ENCODE measurements at regions not wholly inside any gene's neighbourhood (a gene's known extent, or its start where the extent isn't known, plus 50 kb on each side); places are given as distances from the start of the nearest gene placed in this dataset.

- no peak for DNase-seq (ENCODE audit: low read depth)
These were observed 912.3 kb upstream of the SEL1L start for GRCh38 chr14:82445810-82446570.

DNA sequence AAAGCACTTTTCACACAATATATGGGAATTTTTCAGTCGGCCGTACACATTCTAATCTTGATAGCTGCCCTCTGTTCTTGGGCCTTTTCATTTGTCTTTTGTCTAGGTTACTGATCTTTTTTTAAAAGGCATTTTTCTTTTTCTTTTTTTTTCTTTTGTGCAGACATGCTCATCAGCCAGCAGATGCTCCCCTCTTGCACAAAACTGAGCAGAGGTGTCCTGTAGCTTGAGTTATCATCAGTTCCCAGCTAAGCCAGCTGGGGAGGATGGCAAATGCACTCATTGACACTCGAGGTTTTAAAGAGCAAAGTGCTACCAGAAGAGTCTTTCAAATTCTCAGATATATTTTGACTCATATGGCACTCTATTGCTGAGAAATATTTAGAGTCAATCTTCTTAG is 913.9 kb upstream of the SEL1L start:
- no peak for DNase-seq (ENCODE audit: low read depth)

DNA sequence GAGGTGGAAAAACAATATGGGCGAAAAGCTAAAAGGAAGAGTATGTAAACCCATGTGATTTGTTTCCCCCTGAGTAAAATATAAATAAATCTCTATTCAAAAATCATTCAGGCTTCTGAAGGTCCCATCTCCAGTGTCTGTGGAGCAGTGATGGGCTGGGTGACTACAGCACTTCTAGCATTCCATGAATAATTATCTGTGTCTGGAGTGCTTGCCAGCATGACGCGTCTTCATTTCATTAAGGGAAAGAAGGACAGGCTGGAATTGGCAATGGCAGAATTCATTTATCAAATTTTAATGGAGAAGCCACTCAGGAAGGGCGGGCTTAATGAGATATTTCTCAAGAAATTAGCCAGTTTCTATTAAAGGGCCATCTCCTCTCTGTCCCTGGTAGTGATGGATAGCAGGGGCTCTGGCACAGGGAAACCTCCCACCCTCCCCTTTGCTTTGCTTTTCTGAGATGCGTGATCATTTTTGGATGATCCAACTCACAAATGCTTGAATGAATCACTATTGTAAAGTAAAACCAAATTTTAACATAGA is 916.3 kb upstream of the SEL1L start:
- DNase-seq (ENCODE audit: low read depth) = no peak

DNA sequence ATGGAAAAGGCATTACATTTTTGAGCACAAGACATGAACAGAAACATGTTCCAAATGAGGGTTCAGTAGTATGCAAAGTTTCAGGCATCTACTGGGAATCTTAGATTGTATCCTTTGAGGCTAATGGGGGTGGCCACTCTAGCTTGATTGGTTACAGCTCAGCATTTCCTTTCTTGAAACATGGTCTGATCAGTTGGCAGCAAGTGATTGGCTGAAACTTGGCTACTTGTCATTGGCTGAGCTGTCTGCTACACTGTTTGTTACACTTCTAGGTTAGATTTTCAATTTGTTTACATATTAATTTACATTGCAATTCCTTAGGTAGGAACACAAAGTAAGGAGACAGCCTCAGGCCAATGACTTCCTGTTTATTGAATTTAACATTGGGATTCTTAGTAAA is 918.0 kb upstream of the SEL1L start:
- DNase-seq (ENCODE audit: low read depth) = no peak

DNA sequence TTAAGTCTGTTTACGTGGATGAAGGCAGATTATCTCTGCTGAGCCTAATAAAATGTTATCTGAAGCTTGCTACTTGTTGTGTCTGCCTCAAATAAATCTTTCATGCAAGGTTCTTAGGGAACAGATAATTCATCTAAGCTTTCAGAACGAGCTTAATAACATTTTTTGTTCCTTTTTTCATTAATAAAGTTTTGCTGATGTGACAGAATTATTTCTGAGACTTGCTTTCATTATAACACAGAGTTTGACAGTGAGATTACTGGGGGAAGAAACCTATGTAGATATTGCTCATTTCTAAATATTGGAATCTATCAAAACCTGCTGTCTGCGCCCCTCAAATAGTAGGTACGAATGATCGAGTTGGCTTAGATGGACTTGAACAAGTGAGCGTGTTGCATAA is 948.7 kb upstream of the SEL1L start:
- DNase-seq (ENCODE audit: low read depth) = no peak

- DNase-seq (ENCODE audit: low read depth) = no peak
These were observed 954.8 kb upstream of the SEL1L start for GRCh38 chr14:82488473-82488872.

GRCh38 chr14:82490397-82490796 is 956.7 kb upstream of the SEL1L start:
- DNase-seq (ENCODE audit: low read depth) = no peak

- DNase-seq (ENCODE audit: low read depth) = no peak
These were observed 958.5 kb upstream of the SEL1L start for GRCh38 chr14:82492157-82492556.

DNA sequence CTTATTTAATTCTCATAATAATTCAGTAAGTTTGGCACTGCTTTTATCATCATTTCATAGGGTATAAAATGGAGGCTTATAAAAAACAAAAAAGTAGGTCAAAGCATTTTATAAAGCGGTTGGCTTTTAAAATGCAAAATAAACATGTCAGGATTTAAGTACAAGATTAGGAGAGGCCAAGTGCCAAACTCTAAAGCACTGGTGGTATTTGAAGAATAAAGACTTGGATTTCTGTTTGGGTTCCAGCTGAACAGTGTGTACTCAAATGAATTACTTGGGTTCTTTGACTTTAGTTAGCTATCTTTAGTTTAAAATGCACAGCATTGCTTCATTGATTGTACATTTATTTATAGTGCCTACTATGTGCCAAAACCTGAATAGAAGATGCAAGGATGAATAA is 966.6 kb upstream of the SEL1L start:
- no peak for DNase-seq (ENCODE audit: low read depth)

- no peak for DNase-seq (ENCODE audit: low read depth)
These were observed 967.9 kb upstream of the SEL1L start for GRCh38 chr14:82501554-82501953.

GRCh38 chr14:82502043-82502442 is 968.4 kb upstream of the SEL1L start:
- DNase-seq (ENCODE audit: low read depth) = no peak

GRCh38 chr14:82504894-82505293 is 971.2 kb upstream of the SEL1L start:
- DNase-seq (ENCODE audit: low read depth) = no peak

- DNase-seq (ENCODE audit: low read depth) = no peak
These were observed 976.4 kb upstream of the SEL1L start for GRCh38 chr14:82510007-82510406.

DNA sequence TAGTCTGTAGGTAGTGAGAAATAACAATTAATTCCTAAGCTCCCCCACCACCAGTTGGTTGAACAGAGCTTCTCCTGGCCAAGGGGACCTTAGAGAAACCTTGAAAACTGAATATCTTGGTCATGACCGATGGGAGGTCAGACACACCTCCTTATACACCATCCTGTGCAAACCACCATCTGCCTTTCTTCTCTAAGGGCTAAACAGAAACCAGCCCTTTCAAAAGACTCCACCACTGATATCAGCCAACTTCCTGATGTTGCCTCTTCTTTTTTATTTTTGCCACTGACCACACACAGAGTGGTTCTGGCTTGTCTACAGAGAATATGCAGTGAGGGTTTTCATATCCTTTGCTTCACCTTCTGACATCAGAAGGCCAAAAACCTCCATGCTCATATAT is 977.7 kb upstream of the SEL1L start:
- no peak for DNase-seq (ENCODE audit: low read depth)

DNA sequence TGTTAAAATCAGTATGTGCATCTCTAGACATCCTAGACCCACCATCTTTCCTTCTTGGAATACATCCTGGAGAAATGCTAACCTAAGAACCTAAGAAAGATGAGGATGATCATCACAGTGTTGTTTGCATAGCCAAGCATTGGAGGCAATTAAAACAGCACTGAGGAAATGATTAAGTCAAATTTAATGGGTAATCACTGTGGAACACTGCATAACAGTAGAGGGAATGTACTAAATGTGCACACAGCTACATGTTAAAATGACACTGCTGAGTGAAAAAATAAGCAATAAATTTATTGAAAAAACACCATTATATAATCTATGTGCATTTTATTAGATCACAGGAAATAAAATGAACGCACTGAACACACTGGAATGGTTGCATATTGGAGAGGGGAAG is 987.1 kb upstream of the SEL1L start:
- DNase-seq (ENCODE audit: low read depth) = no peak

DNA sequence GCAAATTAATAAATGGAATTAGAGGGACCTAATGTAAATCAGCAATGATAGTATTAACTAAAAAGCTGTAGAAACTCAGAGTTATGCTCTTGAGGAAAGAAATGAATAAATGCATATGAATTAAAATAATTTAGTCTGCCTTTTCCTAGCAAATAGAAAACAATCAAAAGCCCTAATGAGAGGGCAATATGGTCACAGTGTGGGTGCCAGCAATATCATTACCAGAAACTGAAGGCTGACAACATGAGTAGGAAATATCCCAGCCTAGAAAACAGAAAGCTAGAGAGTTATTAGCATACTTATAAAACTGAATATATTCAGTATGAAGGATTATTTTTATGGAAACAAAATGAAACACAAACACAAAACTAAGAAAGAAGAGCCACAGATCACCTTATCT is 987.5 kb upstream of the SEL1L start:
- no peak for DNase-seq (ENCODE audit: low read depth)

GRCh38 chr14:82528016-82528415 is 994.4 kb upstream of the SEL1L start:
- DNase-seq (ENCODE audit: low read depth) = no peak

DNA sequence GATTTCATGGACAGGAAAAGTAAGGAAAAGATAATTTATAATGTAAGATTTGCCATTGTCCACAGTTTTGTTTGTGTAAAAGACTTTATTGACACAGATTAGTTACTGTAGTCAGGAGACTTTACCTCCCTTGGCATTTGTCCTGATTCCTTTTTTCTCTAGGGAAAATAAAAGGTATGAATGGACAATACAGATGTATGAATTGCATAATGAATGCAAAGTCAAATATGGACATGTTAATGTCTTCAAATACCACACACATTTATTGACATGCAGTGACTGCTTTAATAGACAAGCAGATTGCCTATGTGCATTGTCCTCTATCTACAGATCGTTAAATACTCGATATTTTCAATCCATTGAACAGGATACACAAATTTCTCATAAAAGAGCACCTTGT is 999.7 kb upstream of the SEL1L start:
- DNase-seq (ENCODE audit: low read depth) = no peak

GRCh38 chr14:82536566-82536965 is 1002.9 kb upstream of the SEL1L start:
- no peak for DNase-seq (ENCODE audit: low read depth)

DNA sequence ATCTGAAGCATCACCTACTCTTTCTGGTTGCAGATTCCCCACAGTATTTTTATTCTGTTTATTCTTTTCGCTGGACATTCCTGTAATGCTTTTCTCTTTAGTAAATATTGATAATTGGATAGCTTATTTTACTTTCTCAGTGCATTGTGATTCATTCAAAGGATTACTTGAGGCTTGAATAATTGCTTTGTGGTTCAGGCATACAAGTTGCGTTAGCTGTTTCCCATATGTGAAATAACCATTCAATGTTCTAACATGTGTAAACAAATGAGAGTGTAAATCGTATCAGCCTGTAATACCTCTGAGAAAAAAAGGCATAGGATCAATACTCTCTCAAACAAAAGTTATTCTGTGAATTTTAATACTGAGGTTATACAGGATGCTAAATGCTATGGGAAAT is 1004.2 kb upstream of the SEL1L start:
- DNase-seq (ENCODE audit: low read depth) = no peak

DNA sequence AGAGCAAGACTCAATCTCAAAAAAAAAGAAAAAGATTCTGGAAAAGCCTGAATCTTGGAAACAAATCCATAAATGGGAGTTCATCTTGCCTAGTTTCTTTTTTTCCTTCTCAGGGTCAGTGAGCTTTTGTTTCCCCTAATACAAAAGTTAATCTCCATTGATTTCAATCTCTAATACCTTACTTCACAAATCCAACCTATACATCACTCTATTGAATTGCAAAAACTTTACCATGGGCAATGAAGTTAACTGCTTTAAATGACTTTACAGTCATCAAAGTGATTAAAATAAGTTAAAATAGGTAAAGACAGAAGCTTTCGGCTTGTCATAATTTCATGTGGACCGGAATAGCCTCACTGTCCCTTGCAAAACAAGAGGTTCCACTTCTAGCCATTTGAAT is 1012.7 kb upstream of the SEL1L start:
- no peak for DNase-seq (ENCODE audit: low read depth)

- no peak for DNase-seq (ENCODE audit: low read depth)
These were observed 1015.8 kb upstream of the SEL1L start for GRCh38 chr14:82549306-82549990.

GRCh38 chr14:82562881-82563280 is 1029.2 kb upstream of the SEL1L start:
- DNase-seq (ENCODE audit: low read depth) = no peak

DNA sequence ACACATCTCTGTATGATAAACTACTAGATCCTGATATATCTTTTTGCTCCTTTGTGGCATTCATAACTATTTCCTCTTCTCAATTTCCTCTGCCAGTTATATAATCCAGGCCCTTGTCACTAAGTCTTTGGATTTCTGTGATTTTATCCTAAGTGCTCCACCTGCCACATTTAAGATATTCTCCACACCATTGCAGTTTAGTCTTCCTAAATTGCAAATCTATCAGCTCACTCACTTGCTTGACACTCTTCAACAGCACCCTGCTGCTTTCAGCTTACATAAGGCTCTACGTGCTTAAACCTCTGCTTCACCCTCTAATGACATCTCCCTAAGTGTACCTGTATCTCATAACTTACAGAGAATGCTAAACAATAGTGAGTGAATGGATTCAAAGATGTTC is 1032.2 kb upstream of the SEL1L start:
- DNase-seq (ENCODE audit: low read depth) = no peak
